Epithelial cell of prostate (primary cell): ENCODE measurements at regions not wholly inside any gene's neighbourhood (a gene's known extent, or its start where the extent isn't known, plus 50 kb on each side); places are given as distances from the start of the nearest gene placed in this dataset.

Experiments used
- DNase-seq: peaks from one replicate; pipeline ENCODE4 v3.0.0-alpha.2; 2011; ENCODE audit warnings: low read depth, low spot score
- H3K27ac ChIP-seq: fragments of 450-650 bp; 2 replicates; pipeline ENCODE4 v1.5.1; 2017; ENCODE audit warnings: mild to moderate bottlenecking

- DNase-seq: no peak
- H3K27ac ChIP-seq: no peak overlapping the region
Observed at GRCh38 chr10:108252771-108253170, 1088.3 kb upstream of the SORCS1 start.

- DNase-seq: no peak
- H3K27ac ChIP-seq: no peak overlapping the region
Observed at GRCh38 chr10:108250936-108251620, 1086.6 kb upstream of the SORCS1 start.

- no peak for DNase-seq
- no peak overlapping the region for H3K27ac ChIP-seq
Observed at GRCh38 chr10:108249940-108250339, 1085.4 kb upstream of the SORCS1 start.

- peak; percentile 12 for DNase-seq
- H3K27ac ChIP-seq: no peak overlapping the region
Observed at GRCh38 chr10:108244443-108245228, 1080.1 kb upstream of the SORCS1 start.

GRCh38 chr10:108241166-108241565 is 1076.7 kb upstream of the SORCS1 start:
- H3K27ac ChIP-seq: no peak overlapping the region
- no peak for DNase-seq

- H3K27ac ChIP-seq: no peak overlapping the region
- DNase-seq: no peak
Observed at GRCh38 chr10:108238261-108238660, 1073.8 kb upstream of the SORCS1 start.

GRCh38 chr10:108230478-108231170 is 1066.1 kb upstream of the SORCS1 start:
- no peak for DNase-seq
- H3K27ac ChIP-seq: no peak overlapping the region

GRCh38 chr10:108208732-108209131 is 1044.2 kb upstream of the SORCS1 start:
- DNase-seq: no peak
- H3K27ac ChIP-seq: no peak overlapping the region

- no peak for DNase-seq
- H3K27ac ChIP-seq: no peak overlapping the region
Observed at GRCh38 chr10:108208038-108208437, 1043.5 kb upstream of the SORCS1 start.

GRCh38 chr10:108204528-108205305 is 1040.2 kb upstream of the SORCS1 start:
- no peak overlapping the region for H3K27ac ChIP-seq
- no peak for DNase-seq

GRCh38 chr10:108203905-108204527 is 1039.5 kb upstream of the SORCS1 start:
- no peak overlapping the region for H3K27ac ChIP-seq
- no peak for DNase-seq

GRCh38 chr10:108187408-108188012 is 1023.0 kb upstream of the SORCS1 start:
- no peak overlapping the region for H3K27ac ChIP-seq
- DNase-seq: no peak

- H3K27ac ChIP-seq: no peak overlapping the region
- no peak for DNase-seq
Observed at GRCh38 chr10:108184114-108184513, 1019.6 kb upstream of the SORCS1 start.

- no peak overlapping the region for H3K27ac ChIP-seq
- no peak for DNase-seq
Observed at GRCh38 chr10:108180878-108181277, 1016.4 kb upstream of the SORCS1 start.

- DNase-seq: no peak
- no peak overlapping the region for H3K27ac ChIP-seq
Observed at GRCh38 chr10:108169846-108170245, 1005.3 kb upstream of the SORCS1 start.

- H3K27ac ChIP-seq: peak overlapping the region; percentile 41
- peak; percentile 8 for DNase-seq
Observed at GRCh38 chr10:108167766-108168165, 1003.3 kb upstream of the SORCS1 start.

GRCh38 chr10:108166401-108166800 is 1001.9 kb upstream of the SORCS1 start:
- H3K27ac ChIP-seq: peak overlapping the region; percentile 41
- peak; percentile 57 for DNase-seq

- DNase-seq: no peak
- H3K27ac ChIP-seq: no peak overlapping the region
Observed at GRCh38 chr10:108147346-108147745, 982.8 kb upstream of the SORCS1 start.

GRCh38 chr10:108141064-108141463 is 976.6 kb upstream of the SORCS1 start:
- no peak overlapping the region for H3K27ac ChIP-seq
- no peak for DNase-seq

- no peak for DNase-seq
- H3K27ac ChIP-seq: no peak overlapping the region
Observed at GRCh38 chr10:108132303-108132702, 967.8 kb upstream of the SORCS1 start.
